Neural cell (in vitro differentiated cells): ENCODE measurements at regions not wholly inside any gene's neighbourhood (a gene's known extent, or its start where the extent isn't known, plus 50 kb on each side); places are given as distances from the start of the nearest gene placed in this dataset.

Experiments
- CTCF ChIP-seq: fragments of 450-650 bp; IDR thresholded peaks from 2 replicates; pipeline ENCODE4 v1.5.1; 2014; ENCODE audit warnings: antibody characterized with exemption, mild to moderate bottlenecking, moderate library complexity; ENCODE audit not compliant: poor library complexity, severe bottlenecking
- EP300 ChIP-seq: fragments of 450-650 bp; conservative IDR thresholded peaks from 2 replicates; pipeline ENCODE4 v1.6.1; 2014; ENCODE audit warnings: antibody characterized with exemption, mild to moderate bottlenecking, moderate library complexity; ENCODE audit not compliant: poor library complexity, severe bottlenecking
- EZH2 ChIP-seq: fragments of 200-600, 300-800 bp; shearing (Covaris generic), sonication (generic); IDR thresholded peaks from 2 replicates; pipeline ENCODE4 v1.6.1; 2014; ENCODE audit warnings: antibody characterized with exemption, low read length, borderline replicate concordance, mild to moderate bottlenecking; ENCODE audit not compliant: insufficient read depth, poor library complexity, severe bottlenecking
- MXI1 ChIP-seq: fragments of 450-650 bp; conservative IDR thresholded peaks from 2 replicates; pipeline ENCODE4 v1.6.1; 2014; ENCODE audit warnings: antibody characterized with exemption, mild to moderate bottlenecking; ENCODE audit not compliant: poor library complexity, severe bottlenecking
- POLR2AphosphoS5 ChIP-seq: IDR thresholded peaks from 2 replicates; pipeline ENCODE4 v1.6.1; 2012
- RAD21 ChIP-seq: fragments of 450-650 bp; conservative IDR thresholded peaks from 2 replicates; pipeline ENCODE4 v1.6.1; 2014; ENCODE audit warnings: antibody characterized with exemption, mild to moderate bottlenecking, moderate library complexity
- REST ChIP-seq: IDR thresholded peaks from 2 replicates; pipeline ENCODE4 v1.6.1; 2012; ENCODE audit warnings: borderline replicate concordance
- SMC3 ChIP-seq: fragments of 450-650 bp; conservative IDR thresholded peaks from 2 replicates; pipeline ENCODE4 v1.6.1; 2014; ENCODE audit warnings: antibody characterized with exemption, mild to moderate bottlenecking, moderate library complexity; ENCODE audit not compliant: poor library complexity
- TAF1 ChIP-seq: IDR thresholded peaks from 2 replicates; pipeline ENCODE4 v1.6.1; 2012; ENCODE audit warnings: low read depth

- TF ChIP-seq CTCF (no peak), POLR2AphosphoS5 (no peak), TAF1 (no peak), EZH2 (no peak), RAD21 (no peak), SMC3 (no peak), EP300 (no peak), MXI1 (no peak), REST (no peak)
These were observed 192.3 kb downstream of the MELK start for GRCh38 chr9:36765077-36765390.
